HG02763 (cell line): ENCODE measurements at regions not wholly inside any gene's neighbourhood (a gene's known extent, or its start where the extent isn't known, plus 50 kb on each side); places are given as distances from the start of the nearest gene placed in this dataset.
"Not testable (repeated sequence)": the region's sequence is repeated elsewhere in the genome, so short reads cannot be mapped to it uniquely, and the experiment has no call there.

Experiments used
- ATAC-seq: cut with Tn5 transposase; IDR thresholded peaks from one replicate; pipeline ENCODE4 v1.9.1; 2021; ENCODE audit warnings: mild to moderate bottlenecking, moderate library complexity; ENCODE audit not compliant: unreplicated experiment

- no peak for ATAC-seq
Observed at GRCh38 chr18:67455890-67456501, 60.5 kb downstream of the DSEL start.

GRCh38 chr18:67453901-67454300, 62.6 kb downstream of the DSEL start:
- no peak for ATAC-seq

GRCh38 chr18:67451960-67452359, 64.6 kb downstream of the DSEL start:
- ATAC-seq: no peak

GRCh38 chr18:67451101-67451500, 65.4 kb downstream of the DSEL start:
- ATAC-seq: not testable (repeated sequence)

GRCh38 chr18:67433971-67434370, 82.5 kb downstream of the DSEL start:
- ATAC-seq: no peak

GRCh38 chr18:67432806-67433205, 83.7 kb downstream of the DSEL start:
- ATAC-seq: no peak

GRCh38 chr18:67428805-67429204, 87.7 kb downstream of the DSEL start:
- ATAC-seq: no peak

- no peak for ATAC-seq
Observed at GRCh38 chr18:67428158-67428557, 88.4 kb downstream of the DSEL start.

GRCh38 chr18:67426486-67426885, 90.0 kb downstream of the DSEL start:
- ATAC-seq: no peak

- ATAC-seq: no peak
Observed at GRCh38 chr18:67425672-67426071, 90.8 kb downstream of the DSEL start.

- ATAC-seq: no peak
Observed at GRCh38 chr18:67421651-67422050, 94.9 kb downstream of the DSEL start.

- ATAC-seq: peak; percentile 83
Observed at GRCh38 chr18:67417864-67418523, 98.5 kb downstream of the DSEL start.

- ATAC-seq: no peak
Observed at GRCh38 chr18:67411116-67411515, 105.4 kb downstream of the DSEL start.

GRCh38 chr18:67410075-67411070, 106.1 kb downstream of the DSEL start:
- no peak for ATAC-seq

GRCh38 chr18:67408240-67408639, 108.3 kb downstream of the DSEL start:
- no peak for ATAC-seq

GRCh38 chr18:67406714-67407113, 109.8 kb downstream of the DSEL start:
- ATAC-seq: no peak

- ATAC-seq: no peak
Observed at GRCh38 chr18:67402543-67402942, 114.0 kb downstream of the DSEL start.

GRCh38 chr18:67400502-67401117, 115.9 kb downstream of the DSEL start:
- no peak for ATAC-seq

- no peak for ATAC-seq
Observed at GRCh38 chr18:67386032-67386431, 130.5 kb downstream of the DSEL start.

GRCh38 chr18:67385455-67385854, 131.1 kb downstream of the DSEL start:
- ATAC-seq: no peak

- not testable (repeated sequence) for ATAC-seq
Observed at GRCh38 chr18:67384057-67384456, 132.5 kb downstream of the DSEL start.
